ENCODE measurements at regions not wholly inside any gene's neighbourhood (a gene's known extent, or its start where the extent isn't known, plus 50 kb on each side); places are given as distances from the start of the nearest gene placed in this dataset.
A peak's percentile ranks its signal among the peaks of the same experiment; 100 is the strongest.

DNA sequence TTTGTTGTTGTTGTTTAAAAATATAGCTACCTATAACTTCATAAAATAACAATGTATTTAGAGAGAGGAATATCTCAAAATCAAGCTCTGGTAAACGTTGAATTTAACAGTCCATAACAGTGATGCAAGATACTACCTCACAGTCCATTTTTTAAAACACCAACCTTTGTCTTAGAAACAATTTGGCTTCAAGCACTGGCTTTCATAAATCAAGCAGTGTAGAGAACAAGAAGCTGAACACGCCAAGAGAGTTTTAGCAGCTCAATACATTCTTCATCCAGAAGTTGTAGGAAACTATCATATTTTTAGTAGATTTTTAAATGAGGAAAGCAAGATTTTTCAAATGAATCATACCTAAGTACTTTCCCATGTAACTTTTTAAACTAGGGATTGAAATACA is 334.3 kb upstream of the ADAMTS5 start:
- DNase-seq (ENCODE audit: low read depth, low spot score) = no peak
- CTCF ChIA-PET = interaction anchor here (1.0 to 1.2 kb wide), 3 partner anchors 123 to 1445 kb away, joined by 3 to 4 read pairs (median 3); no protein-coding TSS in a partner anchor
- no peak overlapping the region for H3K4me3 ChIP-seq (ENCODE audit: low read depth, low read length)
- TF ChIP-seq, protein P1, sequence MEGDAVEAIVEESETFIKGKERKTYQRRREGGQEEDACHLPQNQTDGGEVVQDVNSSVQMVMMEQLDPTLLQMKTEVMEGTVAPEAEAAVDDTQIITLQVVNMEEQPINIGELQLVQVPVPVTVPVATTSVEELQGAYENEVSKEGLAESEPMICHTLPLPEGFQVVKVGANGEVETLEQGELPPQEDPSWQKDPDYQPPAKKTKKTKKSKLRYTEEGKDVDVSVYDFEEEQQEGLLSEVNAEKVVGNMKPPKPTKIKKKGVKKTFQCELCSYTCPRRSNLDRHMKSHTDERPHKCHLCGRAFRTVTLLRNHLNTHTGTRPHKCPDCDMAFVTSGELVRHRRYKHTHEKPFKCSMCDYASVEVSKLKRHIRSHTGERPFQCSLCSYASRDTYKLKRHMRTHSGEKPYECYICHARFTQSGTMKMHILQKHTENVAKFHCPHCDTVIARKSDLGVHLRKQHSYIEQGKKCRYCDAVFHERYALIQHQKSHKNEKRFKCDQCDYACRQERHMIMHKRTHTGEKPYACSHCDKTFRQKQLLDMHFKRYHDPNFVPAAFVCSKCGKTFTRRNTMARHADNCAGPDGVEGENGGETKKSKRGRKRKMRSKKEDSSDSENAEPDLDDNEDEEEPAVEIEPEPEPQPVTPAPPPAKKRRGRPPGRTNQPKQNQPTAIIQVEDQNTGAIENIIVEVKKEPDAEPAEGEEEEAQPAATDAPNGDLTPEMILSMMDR (IDR thresholded peaks at IDR 0.05; ENCODE audit: insufficient read depth, low read length, missing control alignments) = no peak
- POLR2A ChIA-PET = interaction anchor here (0.7 to 1.0 kb wide), 3 partner anchors 153 to 336 kb away, joined by 3 read pairs; no protein-coding TSS in a partner anchor

DNA sequence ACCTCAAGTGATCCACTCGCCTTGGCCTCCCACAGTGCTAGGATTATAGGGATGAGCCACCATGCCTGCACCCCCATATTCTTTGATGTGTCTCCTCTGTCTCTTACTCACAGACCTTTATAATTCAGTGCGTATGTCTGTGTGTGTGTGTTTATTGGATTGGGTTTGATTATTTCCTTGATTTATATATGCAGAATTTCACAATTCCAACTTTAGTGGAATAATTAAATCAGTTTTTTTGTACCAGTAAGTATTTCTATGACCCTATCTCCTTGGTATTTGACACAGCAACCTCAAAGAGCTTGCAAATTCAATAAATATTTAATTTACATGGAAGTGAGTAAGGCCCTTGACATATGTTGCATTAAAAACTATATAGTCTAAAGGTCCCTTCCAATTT is 333.9 kb upstream of the ADAMTS5 start:
- no peak overlapping the region for H3K4me3 ChIP-seq (ENCODE audit: low read depth, low read length)
- DNase-seq (ENCODE audit: low read depth, low spot score) = peak; percentile 42
- TF ChIP-seq, protein P1 (IDR thresholded peaks at IDR 0.05; ENCODE audit: insufficient read depth, low read length, missing control alignments) = no peak
- ChIA-PET CTCF (interaction anchor here (1.0 to 1.5 kb wide), 4 partner anchors 87 to 1445 kb away, joined by 3 to 4 read pairs (median 4); no protein-coding TSS in a partner anchor), POLR2A (interaction anchor here (0.7 to 1.0 kb wide), 3 partner anchors 152 to 335 kb away, joined by 3 read pairs; no protein-coding TSS in a partner anchor)

DNA sequence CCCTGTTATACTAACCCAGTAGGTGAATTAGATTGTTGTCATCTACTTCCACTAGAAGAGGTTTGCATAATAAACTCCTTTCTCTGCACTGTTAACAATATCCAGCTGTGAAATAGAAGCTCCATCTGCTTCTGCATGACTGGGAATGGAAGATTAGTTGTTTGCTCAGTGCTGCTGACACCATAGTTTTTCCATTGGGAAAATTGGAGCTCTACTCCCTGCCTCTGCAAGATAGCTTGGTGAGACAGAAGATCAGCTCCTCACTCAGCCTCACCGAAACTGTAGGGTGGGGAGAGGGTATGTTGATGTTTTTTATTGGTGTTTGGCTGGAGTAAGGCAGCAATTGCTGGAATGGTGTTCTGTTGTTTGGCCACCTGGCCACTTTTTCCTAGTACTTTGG is 331.6 kb upstream of the ADAMTS5 start:
- TF ChIP-seq, protein P1 (IDR thresholded peaks at IDR 0.05; ENCODE audit: insufficient read depth, low read length, missing control alignments) = no peak
- CTCF ChIA-PET = no interaction called here
- no peak overlapping the region for H3K4me3 ChIP-seq (ENCODE audit: low read depth, low read length)
- POLR2A ChIA-PET = no interaction called here
- DNase-seq (ENCODE audit: low read depth, low spot score) = no peak

DNA sequence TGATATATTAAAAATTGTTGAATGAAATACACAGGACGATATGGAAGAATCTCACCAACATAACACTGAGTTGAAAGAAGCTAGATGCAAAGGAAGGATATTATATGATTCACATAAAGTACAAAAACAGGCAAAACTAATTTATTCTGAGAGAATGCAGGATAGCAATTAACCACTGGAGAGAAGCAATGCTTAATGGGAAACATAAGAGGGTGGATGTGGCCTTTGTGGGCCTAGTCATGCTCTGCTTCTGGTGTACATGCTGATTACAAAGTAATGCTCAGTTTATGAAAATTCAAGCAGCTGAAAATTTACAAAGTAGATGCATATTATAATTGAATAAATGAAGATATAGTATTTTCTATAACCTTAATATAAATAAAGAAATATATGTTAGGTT is 326.4 kb upstream of the ADAMTS5 start:
- TF ChIP-seq, protein P1 (IDR thresholded peaks at IDR 0.05; ENCODE audit: insufficient read depth, low read length, missing control alignments) = no peak
- POLR2A ChIA-PET = no interaction called here
- CTCF ChIA-PET = no interaction called here
- no peak overlapping the region for H3K4me3 ChIP-seq (ENCODE audit: low read depth, low read length)
- DNase-seq (ENCODE audit: low read depth, low spot score) = no peak

DNA sequence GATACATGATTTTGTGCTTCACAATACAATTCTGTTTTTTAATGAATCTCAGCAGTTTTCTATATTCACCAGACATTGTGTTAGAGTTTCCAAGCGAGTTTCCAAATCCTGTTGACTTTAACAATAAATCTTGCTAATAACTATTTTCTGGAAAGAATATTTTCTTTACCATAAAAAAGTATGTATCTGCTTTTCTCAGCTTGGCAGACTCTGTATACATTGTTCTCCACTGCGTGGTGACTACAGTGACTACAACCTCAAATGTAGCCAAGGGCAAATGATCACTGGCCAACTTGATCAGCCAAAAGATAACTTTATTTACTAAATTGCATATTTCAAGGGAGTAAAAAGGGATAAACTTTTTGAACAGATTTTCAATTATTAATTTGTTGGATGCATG is 325.9 kb upstream of the ADAMTS5 start:
- TF ChIP-seq, protein P1 (IDR thresholded peaks at IDR 0.05; ENCODE audit: insufficient read depth, low read length, missing control alignments) = no peak
- POLR2A ChIA-PET = no interaction called here
- no peak for DNase-seq (ENCODE audit: low read depth, low spot score)
- no peak overlapping the region for H3K4me3 ChIP-seq (ENCODE audit: low read depth, low read length)
- CTCF ChIA-PET = no interaction called here

DNA sequence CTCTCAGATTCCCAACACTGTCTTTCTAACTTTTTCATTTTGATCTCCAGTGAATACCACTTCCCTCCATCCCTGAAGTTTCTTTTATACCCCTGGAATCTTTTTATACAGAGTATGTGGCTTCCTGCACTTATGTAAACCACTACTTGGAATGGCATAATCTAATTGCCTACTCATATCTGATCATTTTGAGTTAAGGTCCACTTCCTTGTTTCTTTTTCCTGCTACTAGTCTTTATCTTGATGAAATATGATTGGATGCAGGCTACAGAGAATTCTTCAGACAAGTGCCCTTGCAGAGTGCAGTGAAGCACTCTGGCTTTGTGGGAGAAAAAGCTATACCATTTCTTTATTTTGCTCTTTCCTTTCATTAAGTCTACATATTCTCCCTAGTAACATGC is 325.3 kb upstream of the ADAMTS5 start:
- no peak for DNase-seq (ENCODE audit: low read depth, low spot score)
- POLR2A ChIA-PET = no interaction called here
- no peak overlapping the region for H3K4me3 ChIP-seq (ENCODE audit: low read depth, low read length)
- CTCF ChIA-PET = no interaction called here
- TF ChIP-seq, protein P1 (IDR thresholded peaks at IDR 0.05; ENCODE audit: insufficient read depth, low read length, missing control alignments) = no peak

Measured in AG04449 (cell line).